ENCODE measurements at regions not wholly inside any gene's neighbourhood (a gene's known extent, or its start where the extent isn't known, plus 50 kb on each side); places are given as distances from the start of the nearest gene placed in this dataset.

DNA sequence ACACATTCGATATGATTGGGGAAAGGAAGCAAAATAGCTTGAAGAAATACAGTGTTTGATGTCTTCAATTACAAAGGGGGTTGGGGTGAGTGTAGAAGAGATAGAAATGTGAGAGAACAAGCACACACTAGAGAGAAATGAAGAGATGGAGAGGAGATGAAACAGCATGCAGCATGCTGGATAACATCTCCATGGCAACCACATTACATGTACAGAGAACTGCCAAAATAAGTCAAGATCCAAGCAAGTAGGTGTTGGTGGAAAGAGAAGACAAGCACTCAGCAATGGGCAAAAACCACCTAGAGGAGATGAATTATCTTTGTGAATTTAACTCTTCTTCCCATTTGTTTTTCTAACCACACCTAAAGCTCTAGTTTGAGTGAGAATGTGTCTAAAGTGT, 289.8 kb downstream of the GRIN2B start:
- TF ChIP-seq, protein P1, sequence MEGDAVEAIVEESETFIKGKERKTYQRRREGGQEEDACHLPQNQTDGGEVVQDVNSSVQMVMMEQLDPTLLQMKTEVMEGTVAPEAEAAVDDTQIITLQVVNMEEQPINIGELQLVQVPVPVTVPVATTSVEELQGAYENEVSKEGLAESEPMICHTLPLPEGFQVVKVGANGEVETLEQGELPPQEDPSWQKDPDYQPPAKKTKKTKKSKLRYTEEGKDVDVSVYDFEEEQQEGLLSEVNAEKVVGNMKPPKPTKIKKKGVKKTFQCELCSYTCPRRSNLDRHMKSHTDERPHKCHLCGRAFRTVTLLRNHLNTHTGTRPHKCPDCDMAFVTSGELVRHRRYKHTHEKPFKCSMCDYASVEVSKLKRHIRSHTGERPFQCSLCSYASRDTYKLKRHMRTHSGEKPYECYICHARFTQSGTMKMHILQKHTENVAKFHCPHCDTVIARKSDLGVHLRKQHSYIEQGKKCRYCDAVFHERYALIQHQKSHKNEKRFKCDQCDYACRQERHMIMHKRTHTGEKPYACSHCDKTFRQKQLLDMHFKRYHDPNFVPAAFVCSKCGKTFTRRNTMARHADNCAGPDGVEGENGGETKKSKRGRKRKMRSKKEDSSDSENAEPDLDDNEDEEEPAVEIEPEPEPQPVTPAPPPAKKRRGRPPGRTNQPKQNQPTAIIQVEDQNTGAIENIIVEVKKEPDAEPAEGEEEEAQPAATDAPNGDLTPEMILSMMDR (IDR thresholded peaks at IDR 0.05) = no peak
- TF ChIP-seq POLR2A (IDR thresholded peaks at IDR 0.05) (no peak), EP300 (IDR thresholded peaks at IDR 0.05) (no peak), POLR2AphosphoS5 (IDR thresholded peaks at IDR 0.05) (no peak)
